ENCODE measurements at regions not wholly inside any gene's neighbourhood (a gene's known extent, or its start where the extent isn't known, plus 50 kb on each side); places are given as distances from the start of the nearest gene placed in this dataset.

- H3K4me3 ChIP-seq (ENCODE audit: low read depth, low read length), result no peak overlapping the region
- no peak for TF ChIP-seq CTCF (IDR thresholded peaks at IDR 0.05; ENCODE audit: borderline replicate concordance, insufficient read depth, low read depth, low read length)
Observed at GRCh38 chr3:72533591-72534473, 314.4 kb downstream of the SHQ1 start.

GRCh38 chr3:72530426-72530825 is 317.8 kb downstream of the SHQ1 start:
- no peak for TF ChIP-seq CTCF (IDR thresholded peaks at IDR 0.05; ENCODE audit: borderline replicate concordance, insufficient read depth, low read depth, low read length)
- no peak overlapping the region for H3K4me3 ChIP-seq (ENCODE audit: low read depth, low read length)

- TF ChIP-seq CTCF (IDR thresholded peaks at IDR 0.05; ENCODE audit: borderline replicate concordance, insufficient read depth, low read depth, low read length), result no peak
- no peak overlapping the region for H3K4me3 ChIP-seq (ENCODE audit: low read depth, low read length)
Observed at GRCh38 chr3:72529081-72529480, 319.2 kb downstream of the SHQ1 start.

- no peak for TF ChIP-seq CTCF (IDR thresholded peaks at IDR 0.05; ENCODE audit: borderline replicate concordance, insufficient read depth, low read depth, low read length)
- no peak overlapping the region for H3K4me3 ChIP-seq (ENCODE audit: low read depth, low read length)
Observed at GRCh38 chr3:72523429-72524151, 324.7 kb downstream of the SHQ1 start.

- no peak for TF ChIP-seq CTCF (IDR thresholded peaks at IDR 0.05; ENCODE audit: borderline replicate concordance, insufficient read depth, low read depth, low read length)
- no peak overlapping the region for H3K4me3 ChIP-seq (ENCODE audit: low read depth, low read length)
Observed at GRCh38 chr3:72520690-72521308, 327.4 kb downstream of the SHQ1 start.

- H3K4me3 ChIP-seq (ENCODE audit: low read depth, low read length), result no peak overlapping the region
- no peak for TF ChIP-seq CTCF (IDR thresholded peaks at IDR 0.05; ENCODE audit: borderline replicate concordance, insufficient read depth, low read depth, low read length)
Observed at GRCh38 chr3:72519946-72520604, 328.2 kb downstream of the SHQ1 start.

Measured in GM12875 (cell line).